ENCODE measurements at regions not wholly inside any gene's neighbourhood (a gene's known extent, or its start where the extent isn't known, plus 50 kb on each side); places are given as distances from the start of the nearest gene placed in this dataset.

- Histone ChIP-seq H3K4me1 (no peaks in the 10 kb centered on the region), H3K4me3 (no peak overlapping the region), H3K9me3 (no peaks in the 10 kb centered on the region), H3K36me3 (no peaks in the 10 kb centered on the region), H3K27me3 (no peaks in the 10 kb centered on the region), H3K27ac (no peak overlapping the region)
- DNase-seq, result no peak
- intact Hi-C loops (cut with DNase I; ENCODE audit: low total_unique reads), result no loop called here
- TF ChIP-seq CTCF (IDR thresholded peaks at IDR 0.05) (no peak), POLR2A (IDR thresholded peaks at IDR 0.05) (no peak)
Observed at GRCh38 chr1:199040076-199040905, 401.5 kb downstream of the PTPRC start.

- TF ChIP-seq CTCF (IDR thresholded peaks at IDR 0.05) (no peak), POLR2A (IDR thresholded peaks at IDR 0.05) (no peak)
- intact Hi-C loops (cut with DNase I; ENCODE audit: low total_unique reads), result no loop called here
- no peak for DNase-seq
- H3K27ac ChIP-seq, result no peak overlapping the region
- H3K27me3 ChIP-seq, result no peaks in the 10 kb centered on the region
- no peaks in the 10 kb centered on the region for H3K4me1 ChIP-seq
- no peaks in the 10 kb centered on the region for H3K36me3 ChIP-seq
- H3K9me3 ChIP-seq, result no peaks in the 10 kb centered on the region
- no peak overlapping the region for H3K4me3 ChIP-seq
Observed at GRCh38 chr1:199041173-199041914, 402.5 kb downstream of the PTPRC start.

GRCh38 chr1:199042193-199042592 lies 403.4 kb downstream of the PTPRC start:
- intact Hi-C loops (cut with DNase I; ENCODE audit: low total_unique reads), result no loop called here
- no peaks in the 10 kb centered on the region for H3K36me3 ChIP-seq
- H3K4me3 ChIP-seq, result no peak overlapping the region
- H3K27me3 ChIP-seq, result no peaks in the 10 kb centered on the region
- DNase-seq, result no peak
- TF ChIP-seq CTCF (IDR thresholded peaks at IDR 0.05) (no peak), POLR2A (IDR thresholded peaks at IDR 0.05) (no peak)
- no peak overlapping the region for H3K27ac ChIP-seq
- H3K4me1 ChIP-seq, result no peaks in the 10 kb centered on the region
- H3K9me3 ChIP-seq, result no peaks in the 10 kb centered on the region

GRCh38 chr1:199044191-199044590 lies 405.4 kb downstream of the PTPRC start:
- no peak for DNase-seq
- TF ChIP-seq POLR2A (IDR thresholded peaks at IDR 0.05), result no peak
- TF ChIP-seq CTCF (IDR thresholded peaks at IDR 0.05), result no peak
- Histone ChIP-seq H3K9me3 (no peaks in the 10 kb centered on the region), H3K27me3 (no peaks in the 10 kb centered on the region), H3K27ac (no peak overlapping the region), H3K36me3 (no peaks in the 10 kb centered on the region), H3K4me1 (no peaks in the 10 kb centered on the region), H3K4me3 (no peak overlapping the region)
- intact Hi-C loops (cut with DNase I; ENCODE audit: low total_unique reads), result no loop called here

GRCh38 chr1:199046618-199047017 lies 407.8 kb downstream of the PTPRC start:
- Histone ChIP-seq H3K9me3 (no peaks in the 10 kb centered on the region), H3K36me3 (no peaks in the 10 kb centered on the region), H3K4me1 (no peaks in the 10 kb centered on the region), H3K4me3 (no peak overlapping the region), H3K27me3 (no peaks in the 10 kb centered on the region), H3K27ac (no peak overlapping the region)
- intact Hi-C loops (cut with DNase I; ENCODE audit: low total_unique reads), result no loop called here
- DNase-seq, result no peak
- no peak for TF ChIP-seq CTCF (IDR thresholded peaks at IDR 0.05)
